ENCODE measurements at regions not wholly inside any gene's neighbourhood (a gene's known extent, or its start where the extent isn't known, plus 50 kb on each side); places are given as distances from the start of the nearest gene placed in this dataset.

DNA sequence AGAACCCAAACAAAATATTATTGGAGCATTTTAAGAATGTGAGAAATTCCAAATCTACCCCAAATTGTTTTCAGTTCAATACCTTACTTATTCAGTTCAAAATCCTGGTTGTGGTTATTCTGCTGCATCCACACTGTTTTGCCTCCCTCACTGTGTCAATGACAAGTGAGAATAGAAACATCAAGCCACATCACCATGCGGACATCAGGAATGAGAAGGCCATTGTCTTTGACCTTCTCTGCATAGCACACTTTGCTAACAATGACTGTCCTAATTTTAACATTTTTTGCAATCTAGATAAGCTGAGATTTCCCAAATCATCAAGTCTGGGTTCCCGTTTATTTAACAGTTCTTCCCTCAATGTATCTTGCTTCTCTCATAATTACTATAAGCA lies 93.7 kb downstream of the ELAPOR2 start:
- TF ChIP-seq CTCF (IDR thresholded peaks at IDR 0.05 in 4 of 5, conservative IDR thresholded peaks at IDR 0.05 in 1 of 5) (no peak), POLR2A (IDR thresholded peaks at IDR 0.05) (no peak)
